Adrenal gland (tissue), 9 donors: ENCODE measurements at regions not wholly inside any gene's neighbourhood (a gene's known extent, or its start where the extent isn't known, plus 50 kb on each side); places are given as distances from the start of the nearest gene placed in this dataset.

Source experiments
- DNase-seq, 7 donors: peaks; one replicate each; pipeline ENCODE4 v3.0.0-alpha.2; 2019 to 2020
- H3K27ac ChIP-seq, 5 donors: fragments of 200-600 bp; sonication (generic) in 4 of 5; 1 replicate in 3 of 5; 2 replicates in 2 of 5; pipeline versions ENCODE4 v1.5.1 to v1.8.0; 2016 to 2020; ENCODE audit warnings: mild to moderate bottlenecking in 1 of 5
- H3K27me3 ChIP-seq: fragments of 200-600 bp; 2 replicates; pipeline ENCODE4 v1.8.0; 2021
- H3K36me3 ChIP-seq, 2 donors: fragments of 200-600 bp; replicated peaks in 1 of 2; 1 replicate in 1 of 2; 2 replicates in 1 of 2; pipeline versions ENCODE4 v1.5.1 to v1.8.0; 2018 to 2022
- H3K4me1 ChIP-seq, 2 donors: fragments of 200-600 bp; replicated peaks in 1 of 2; 1 replicate in 1 of 2; 2 replicates in 1 of 2; pipeline versions ENCODE4 v1.5.1 to v1.8.0; 2018 to 2021
- H3K4me3 ChIP-seq, 4 donors: fragments of 200-600 bp; sonication (generic) in 3 of 4; one replicate each; pipeline ENCODE4 v1.5.1; 2016 to 2018
- H3K9me3 ChIP-seq, 3 donors: fragments of 200-600 bp; sonication (generic) in 1 of 3; replicated peaks in 1 of 3; 1 replicate in 2 of 3; 2 replicates in 1 of 3; pipeline versions ENCODE4 v1.5.1 to v1.8.0; 2016 to 2021
- CTCF ChIP-seq, 6 experiments: fragments of 450-650 bp in 4 of 6; fragments of 200-600 bp in 2 of 6; sonication (generic) in 1 of 6; IDR thresholded peaks; 1 replicate in 5 of 6; 2 replicates in 1 of 6; pipeline versions ENCODE4 v1.5.1 to v1.8.0; 2016 to 2021; ENCODE audit warnings: antibody characterized with exemption in 6 of 6, mild to moderate bottlenecking in 2 of 6, moderate library complexity in 1 of 6
- POLR2A ChIP-seq, 2 donors: fragments of 450-650 bp; IDR thresholded peaks; one replicate each; pipeline ENCODE4 v1.6.1; 2017; ENCODE audit warnings: antibody characterized with exemption in 2 of 2, mild to moderate bottlenecking in 2 of 2, moderate library complexity in 1 of 2
- WGBS, 4 donors: extraction: QIAGEN DNeasy Blood & Tissue Kit in 2 of 4; methylation state at CpG; one replicate each; pipeline versions ENCODE4 v1.1.5 to v1.1.7; 2013 to 2017; 5-methylcytosine and 5-hydroxymethylcytosine counted together
- intact Hi-C, 2 donors: fragments of 100-400 bp; cut with DNase I; formaldehyde crosslinking; loops; one replicate each; pipeline versions ENCODE4 v1.14.1 to v1.15.0; 2022 to 2023
- donor health status: healthy with polysubstance abuse.
- donor health status: Bipolar disorder and iron deficiency.
- donor health status: DM: yes; HTN: yes; CAD: no.
- donor health status: DM: no; HTN: no; CAD: no.
- donor health status: DM: no; HTN: no; CAD: no.

GRCh38 chr3:163657088-163657487 lies 1421.2 kb downstream of the SI start:
- no peaks in the 10 kb centered on the region for H3K9me3 ChIP-seq

GRCh38 chr3:163655021-163655420 lies 1423.3 kb downstream of the SI start:
- WGBS, 4 donors = 82 to 91% (median 86%) methylated on average over 8 to 11 of the region's 11 CpGs
- TF ChIP-seq CTCF (IDR thresholded peaks at IDR 0.05) = no peak
- TF ChIP-seq POLR2A (IDR thresholded peaks at IDR 0.05) = no peak
- DNase-seq = no peak
- intact Hi-C loops = no loop called here
- H3K4me3 ChIP-seq = no peak overlapping the region
- H3K27me3 ChIP-seq = no peaks in the 10 kb centered on the region
- H3K36me3 ChIP-seq = no peaks in the 10 kb centered on the region
- no peak overlapping the region for H3K27ac ChIP-seq
- no peaks in the 10 kb centered on the region for H3K4me1 ChIP-seq
- H3K9me3 ChIP-seq = no peaks in the 10 kb centered on the region

More at GRCh38 chr3:163657088-163657487, 1421.2 kb downstream of the SI start:
- intact Hi-C loops = no loop called here
- TF ChIP-seq CTCF (IDR thresholded peaks at IDR 0.05) (no peak), POLR2A (IDR thresholded peaks at IDR 0.05) (no peak)
- Histone ChIP-seq H3K4me1 (no peaks in the 10 kb centered on the region), H3K27ac (no peak overlapping the region), H3K27me3 (no peaks in the 10 kb centered on the region), H3K36me3 (no peaks in the 10 kb centered on the region), H3K4me3 (no peak overlapping the region)
- no peak for DNase-seq
- 82 to 94% (median 84%) methylated on average over 2 of the region's 2 CpGs for WGBS, 4 donors

- intact Hi-C loops = no loop called here
- WGBS, 4 donors = 49 to 65% (median 54%) methylated on average over 3 of the region's 3 CpGs
- H3K27me3 ChIP-seq = no peaks in the 10 kb centered on the region
- H3K36me3 ChIP-seq = no peaks in the 10 kb centered on the region
- H3K4me3 ChIP-seq = no peak overlapping the region
- H3K27ac ChIP-seq = no peak overlapping the region
- TF ChIP-seq POLR2A (IDR thresholded peaks at IDR 0.05) = no peak
- TF ChIP-seq CTCF (IDR thresholded peaks at IDR 0.05) = no peak
- no peaks in the 10 kb centered on the region for H3K9me3 ChIP-seq
- DNase-seq = no peak
- no peaks in the 10 kb centered on the region for H3K4me1 ChIP-seq
Measured at GRCh38 chr3:163644172-163644571, 1434.1 kb downstream of the SI start.

- H3K27me3 ChIP-seq = no peaks in the 10 kb centered on the region
- H3K9me3 ChIP-seq = no peaks in the 10 kb centered on the region
- H3K4me3 ChIP-seq = no peak overlapping the region
- no peaks in the 10 kb centered on the region for H3K4me1 ChIP-seq
- DNase-seq = no peak
- WGBS, 4 donors = 59 to 84% (median 77%) methylated on average over 5 of the region's 5 CpGs
- intact Hi-C loops = no loop called here
- no peaks in the 10 kb centered on the region for H3K36me3 ChIP-seq
- no peak for TF ChIP-seq POLR2A (IDR thresholded peaks at IDR 0.05)
- no peak overlapping the region for H3K27ac ChIP-seq
Measured at GRCh38 chr3:163632722-163633121, 1445.6 kb downstream of the SI start.

GRCh38 chr3:163626753-163627152 lies 1451.5 kb downstream of the SI start:
- Histone ChIP-seq H3K9me3 (no peaks in the 10 kb centered on the region), H3K4me1 (no peaks in the 10 kb centered on the region), H3K27ac (no peak overlapping the region), H3K4me3 (no peak overlapping the region), H3K36me3 (no peaks in the 10 kb centered on the region), H3K27me3 (no peaks in the 10 kb centered on the region)
- WGBS, 4 donors = 74 to 96% (median 87%) methylated on average over 1 to 3 of the region's 3 CpGs
- no peak for TF ChIP-seq POLR2A (IDR thresholded peaks at IDR 0.05)
- no peak for TF ChIP-seq CTCF (IDR thresholded peaks at IDR 0.05)
- intact Hi-C loops = no loop called here
- DNase-seq = no peak
